Neural progenitor cell (in vitro differentiated cells): ENCODE measurements at regions not wholly inside any gene's neighbourhood (a gene's known extent, or its start where the extent isn't known, plus 50 kb on each side); places are given as distances from the start of the nearest gene placed in this dataset.

ENCODE experiments used
- DNase-seq: peaks from one replicate; pipeline ENCODE4 v3.0.0-alpha.2; 2016; ENCODE audit warnings: low spot score
- H2AFZ ChIP-seq: fragments of 200-600 bp; sonication (generic); replicated peaks from 2 replicates; pipeline ENCODE4 v1.6.1; 2016; ENCODE audit warnings: antibody characterized with exemption
- H3F3A ChIP-seq: fragments of 200-600 bp; sonication (generic); 2 replicates; pipeline ENCODE4 v1.6.1; 2016; ENCODE audit warnings: antibody characterized with exemption, low read depth
- H3K27ac ChIP-seq: fragments of 200-600 bp; sonication (generic); 2 replicates; pipeline ENCODE4 v1.5.1; 2016; ENCODE audit warnings: mild to moderate bottlenecking
- H3K27me3 ChIP-seq: fragments of 200-600 bp; sonication (generic); 2 replicates; pipeline ENCODE4 v1.6.1; 2016; ENCODE audit warnings: mild to moderate bottlenecking, moderate library complexity
- H3K36me3 ChIP-seq: fragments of 200-600 bp; sonication (generic); 2 replicates; pipeline ENCODE4 v1.5.1; 2016
- H3K4me1 ChIP-seq: fragments of 200-600 bp; sonication (generic); 2 replicates; pipeline ENCODE4 v1.6.1; 2016; ENCODE audit warnings: mixed run types
- H3K4me2 ChIP-seq: fragments of 200-600 bp; sonication (generic); 2 replicates; pipeline ENCODE4 v1.6.1; 2016
- H3K4me3 ChIP-seq: fragments of 200-600 bp; sonication (generic); 2 replicates; pipeline ENCODE4 v1.5.1; 2016
- H3K79me2 ChIP-seq: fragments of 200-600 bp; sonication (generic); 2 replicates; pipeline ENCODE4 v1.6.1; 2016; ENCODE audit warnings: low read depth
- H3K9ac ChIP-seq: fragments of 200-600 bp; sonication (generic); 2 replicates; pipeline ENCODE4 v1.6.1; 2016
- H3K9me3 ChIP-seq: fragments of 200-600 bp; sonication (generic); 2 replicates; pipeline ENCODE4 v1.5.1; 2016; ENCODE audit warnings: low read depth
- H4K20me1 ChIP-seq: fragments of 200-600 bp; sonication (generic); 2 replicates; pipeline ENCODE4 v1.6.1; 2016; ENCODE audit warnings: low read depth
- H3K27ac Mint-ChIP-seq: 3 replicates; pipeline ENCODE4 v1.8.0; 2021; ENCODE audit warnings: mixed read lengths
- H3K27me3 Mint-ChIP-seq: 2 replicates; pipeline ENCODE4 v1.8.0; 2022; ENCODE audit warnings: low read depth, mild to moderate bottlenecking, inconsistent platforms, moderate library complexity, mixed read lengths; ENCODE audit not compliant: insufficient read depth
- H3K36me3 Mint-ChIP-seq: 3 replicates; pipeline ENCODE4 v1.8.0; 2021; ENCODE audit warnings: mixed read lengths
- H3K4me1 Mint-ChIP-seq: 3 replicates; pipeline ENCODE4 v1.8.0; 2021; ENCODE audit warnings: mixed read lengths
- H3K4me3 Mint-ChIP-seq: 3 replicates; pipeline ENCODE4 v1.8.0; 2021; ENCODE audit warnings: mild to moderate bottlenecking, moderate library complexity, mixed read lengths
- H3K9me3 Mint-ChIP-seq: 3 replicates; pipeline ENCODE4 v1.8.0; 2020; ENCODE audit warnings: mixed read lengths
- CTCF ChIP-seq: fragments of 200-600 bp; sonication (generic); IDR thresholded peaks from 2 replicates; pipeline ENCODE4 v1.5.1; 2017; ENCODE audit warnings: antibody characterized with exemption, mild to moderate bottlenecking
- EZH2 ChIP-seq: fragments of 200-600 bp; sonication (generic); IDR thresholded peaks from 2 replicates; pipeline ENCODE4 v1.6.1; 2017; ENCODE audit warnings: antibody characterized with exemption, mild to moderate bottlenecking, moderate library complexity
- EZH2phosphoT487 ChIP-seq: fragments of 200-600 bp; sonication (generic); IDR thresholded peaks from 2 replicates; pipeline ENCODE4 v1.6.1; 2017; ENCODE audit warnings: antibody characterized with exemption

GRCh38 chr5:51214746-51215145 is 168.5 kb upstream of the ISL1 start:
- Histone ChIP-seq H3F3A (no peaks in the 10 kb centered on the region), H3K27ac (no peak overlapping the region), H3K9ac (no peak overlapping the region), H4K20me1 (no peaks in the 10 kb centered on the region), H3K79me2 (no peaks in the 10 kb centered on the region), H3K4me1 (no peaks in the 10 kb centered on the region), H3K4me2 (no peak overlapping the region), H3K9me3 (no peaks in the 10 kb centered on the region), H2AFZ (peak overlapping the region; percentile 22), H3K36me3 (no peaks in the 10 kb centered on the region), H3K4me3 (no peak overlapping the region), H3K27me3 (no peaks in the 10 kb centered on the region)
- Mint-ChIP-seq H3K36me3 (no peaks in the 10 kb centered on the region), H3K27me3 (no peaks in the 10 kb centered on the region), H3K4me3 (no peak overlapping the region), H3K4me1 (no peaks in the 10 kb centered on the region), H3K9me3 (no peaks in the 10 kb centered on the region), H3K27ac (no peak overlapping the region)
- TF ChIP-seq EZH2phosphoT487, result no peak
- TF ChIP-seq CTCF, result no peak
- no peak for TF ChIP-seq EZH2
- no peak for DNase-seq

GRCh38 chr5:51225789-51226742 is 157.2 kb upstream of the ISL1 start:
- no peaks in the 10 kb centered on the region for H4K20me1 ChIP-seq
- no peaks in the 10 kb centered on the region for H3K79me2 ChIP-seq
- H3K36me3 Mint-ChIP-seq, result no peaks in the 10 kb centered on the region
- peak; percentile 52 for DNase-seq
- TF ChIP-seq CTCF (no peak), EZH2phosphoT487 (no peak), EZH2 (no peak)
- no peak overlapping the region for H2AFZ ChIP-seq
- peaks cover 16% of the 10 kb centered on the region for H3K4me1 ChIP-seq
- H3K9me3 Mint-ChIP-seq, result peaks cover 12% of the 10 kb centered on the region
- H3K9ac ChIP-seq, result no peak overlapping the region
- H3K27ac ChIP-seq, result no peak overlapping the region
- H3F3A ChIP-seq, result peaks cover 10% of the 10 kb centered on the region
- H3K27me3 Mint-ChIP-seq, result peaks cover 5% of the 10 kb centered on the region
- H3K27ac Mint-ChIP-seq, result no peak overlapping the region
- peaks cover 9% of the 10 kb centered on the region for H3K4me1 Mint-ChIP-seq
- no peaks in the 10 kb centered on the region for H3K27me3 ChIP-seq
- H3K9me3 ChIP-seq, result no peaks in the 10 kb centered on the region
- peak overlapping the region; percentile 50 for H3K4me2 ChIP-seq
- no peak overlapping the region for H3K4me3 ChIP-seq
- H3K4me3 Mint-ChIP-seq, result no peak overlapping the region
- H3K36me3 ChIP-seq, result no peaks in the 10 kb centered on the region

- no peak for TF ChIP-seq EZH2
- TF ChIP-seq CTCF, result no peak
- no peak for TF ChIP-seq EZH2phosphoT487
- H3K27ac Mint-ChIP-seq, result no peak overlapping the region
- H2AFZ ChIP-seq, result peak overlapping the region; percentile 66
Measured at GRCh38 chr5:51227963-51228470, 155.2 kb upstream of the ISL1 start.

More at GRCh38 chr5:51227963-51228470, 155.2 kb upstream of the ISL1 start:
- peaks cover 10% of the 10 kb centered on the region for H3K9me3 Mint-ChIP-seq
- H3K4me3 Mint-ChIP-seq, result no peak overlapping the region
- Histone ChIP-seq H3K4me1 (peaks cover 16% of the 10 kb centered on the region), H3K79me2 (no peaks in the 10 kb centered on the region), H3F3A (peaks cover 10% of the 10 kb centered on the region), H3K9me3 (no peaks in the 10 kb centered on the region), H3K9ac (no peak overlapping the region), H3K4me3 (no peak overlapping the region), H3K4me2 (no peak overlapping the region), H3K36me3 (no peaks in the 10 kb centered on the region), H4K20me1 (no peaks in the 10 kb centered on the region), H3K27ac (no peak overlapping the region), H3K27me3 (no peaks in the 10 kb centered on the region)
- peaks cover 9% of the 10 kb centered on the region for H3K4me1 Mint-ChIP-seq
- DNase-seq, result peak; percentile 9
- H3K36me3 Mint-ChIP-seq, result no peaks in the 10 kb centered on the region
- no peaks in the 10 kb centered on the region for H3K27me3 Mint-ChIP-seq
